ENCODE measurements at regions not wholly inside any gene's neighbourhood (a gene's known extent, or its start where the extent isn't known, plus 50 kb on each side); places are given as distances from the start of the nearest gene placed in this dataset.

GRCh38 chr14:71165121-71166031 is 258.1 kb downstream of the PCNX1 start:
- Histone ChIP-seq H3K27ac (ENCODE audit: insufficient read depth, low read depth, low read length) (no peak overlapping the region), H3K27me3 (ENCODE audit: control insufficient read depth in 2 of 2, insufficient read depth in 2 of 2, low read length in 2 of 2) (peaks cover 0 to 1% of the 10 kb centered on the region in 2 experiments), H3K4me1 (ENCODE audit: control insufficient read depth, extremely low read depth, insufficient read depth, low read length) (no peaks in the 10 kb centered on the region), H3K9ac (replicated peaks; ENCODE audit: extremely low read depth, insufficient read depth, low read length) (no peak overlapping the region), H2AFZ (ENCODE audit: low read depth, low read length) (no peak overlapping the region), H3K4me3 (replicated peaks in 1 of 3; ENCODE audit: insufficient read depth in 1 of 3, low read depth in 1 of 3, low read length in 3 of 3) (no peak overlapping the region), H3K79me2 (ENCODE audit: control insufficient read depth, insufficient read depth, low read length) (no peaks in the 10 kb centered on the region), H3K9me3 (replicated peaks; ENCODE audit: control insufficient read depth, insufficient read depth, low read length) (no peaks in the 10 kb centered on the region), H3K36me3 (ENCODE audit: control insufficient read depth in 2 of 2, extremely low read depth in 1 of 2, insufficient read depth in 2 of 2, low read length in 2 of 2) (no peaks in the 10 kb centered on the region), H3K4me2 (ENCODE audit: insufficient read depth, low read length) (no peak overlapping the region), H4K20me1 (replicated peaks; ENCODE audit: control insufficient read depth, extremely low read depth, insufficient read depth, low read length) (no peaks in the 10 kb centered on the region), H3K9me1 (replicated peaks; ENCODE audit: control insufficient read depth, extremely low read depth, insufficient read depth, low read length) (no peaks in the 10 kb centered on the region)
- intact Hi-C loops (cut with micrococcal nuclease), result no loop called here
- TF ChIP-seq MYC (IDR thresholded peaks at IDR 0.05; ENCODE audit: low read depth, low read length), result no peak
- no peak for TF ChIP-seq JUN (IDR thresholded peaks at IDR 0.05; ENCODE audit: borderline replicate concordance, insufficient read depth, insufficient read length, low read depth)
- no peak for TF ChIP-seq GATA2 (IDR thresholded peaks at IDR 0.05; ENCODE audit: insufficient read depth, insufficient read length, low read depth, low read length)
- TF ChIP-seq POLR2AphosphoS5 (IDR thresholded peaks at IDR 0.05; ENCODE audit: insufficient read depth, low read depth, low read length), result no peak
- no peak for TF ChIP-seq FOS (IDR thresholded peaks at IDR 0.05; ENCODE audit: borderline replicate concordance, insufficient read depth, low read length)
- no peak for TF ChIP-seq EZH2 (IDR thresholded peaks at IDR 0.05; ENCODE audit: borderline replicate concordance, low read depth, low read length, severe bottlenecking)
- no peak for TF ChIP-seq CTCF (IDR thresholded peaks at IDR 0.05; ENCODE audit: extremely low read depth in 1 of 2, insufficient read depth in 1 of 2, low read depth in 1 of 2, low read length in 2 of 2)
- TF ChIP-seq POLR2A (IDR thresholded peaks at IDR 0.05; ENCODE audit: low read depth, low read length), result no peak
- TF ChIP-seq, protein P1, sequence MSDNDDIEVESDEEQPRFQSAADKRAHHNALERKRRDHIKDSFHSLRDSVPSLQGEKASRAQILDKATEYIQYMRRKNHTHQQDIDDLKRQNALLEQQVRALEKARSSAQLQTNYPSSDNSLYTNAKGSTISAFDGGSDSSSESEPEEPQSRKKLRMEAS (IDR thresholded peaks at IDR 0.05; ENCODE audit: insufficient read depth, insufficient read length), result no peak
- ChIA-PET POLR2A (no interaction called here), CTCF (interaction anchor here (1.0 to 2.8 kb wide), 7 partner anchors 12 to 587 kb away, joined by 3 to 12 read pairs (median 5); no protein-coding TSS in a partner anchor)
- DNase-seq (ENCODE audit: low read depth, low spot score) (no peak), FAIRE-seq (no peak)
- no TSS peak for BruUV-seq (replicated peaks)
- dilution Hi-C loops (cut with MboI; ENCODE audit: extremely low pct_ligation_motif_present, low sequenced_read_pairs), result no loop called here
